GM23338 (cell line): ENCODE measurements at regions not wholly inside any gene's neighbourhood (a gene's known extent, or its start where the extent isn't known, plus 50 kb on each side); places are given as distances from the start of the nearest gene placed in this dataset.

Experiments used
- CREB1 ChIP-seq: fragments of 250-450 bp; sonication (Bioruptor Pico); IDR thresholded peaks from 2 replicates; pipeline ENCODE4 v1.5.0; 2020; ENCODE audit warnings: low read depth, mild to moderate bottlenecking, moderate library complexity
- EZH2 ChIP-seq: fragments of 200-600 bp; sonication (generic); IDR thresholded peaks from one replicate; pipeline ENCODE4 v1.8.0; 2017; ENCODE audit warnings: antibody characterized with exemption, mild to moderate bottlenecking, low read depth; ENCODE audit not compliant: unreplicated experiment
- EZH2phosphoT487 ChIP-seq: fragments of 200-600 bp; sonication (generic); IDR thresholded peaks from one replicate; pipeline ENCODE4 v1.8.1; 2018; ENCODE audit warnings: antibody characterized with exemption; ENCODE audit not compliant: unreplicated experiment
- JUNB ChIP-seq: IDR thresholded peaks from one replicate; pipeline ENCODE4 v1.6.1; 2016; ENCODE audit warnings: antibody characterized with exemption; ENCODE audit not compliant: unreplicated experiment
- POLR2AphosphoS5 ChIP-seq: IDR thresholded peaks from 2 replicates; pipeline ENCODE4 v1.6.1; 2016; ENCODE audit warnings: antibody characterized with exemption, low read depth
- STAT1 ChIP-seq: IDR thresholded peaks from one replicate; pipeline ENCODE4 v1.6.1; 2016; ENCODE audit warnings: antibody characterized with exemption; ENCODE audit not compliant: unreplicated experiment
- ZNF114 ChIP-seq: fragments of 250-450 bp; sonication (Bioruptor Pico); IDR thresholded peaks from 2 replicates; pipeline ENCODE4 v1.5.0; 2020; ENCODE audit warnings: mild to moderate bottlenecking, moderate library complexity
- ZNF331 ChIP-seq: fragments of 250-450 bp; sonication (Bioruptor Pico); IDR thresholded peaks from 2 replicates; pipeline ENCODE4 v1.5.0; 2020; ENCODE audit warnings: low read depth, mild to moderate bottlenecking, moderate library complexity
- TF ChIP-seq, protein P1 (sequence below), 2 experiments: fragments of 200-600 bp in 1 of 2; sonication (generic) in 1 of 2; conservative IDR thresholded peaks; 2 replicates each; pipeline versions ENCODE4 v1.5.1 to v1.6.1; 2016 to 2017; ENCODE audit warnings: antibody characterized with exemption in 2 of 2, low read depth in 2 of 2, mild to moderate bottlenecking in 2 of 2, moderate library complexity in 1 of 2
- TF ChIP-seq, protein P2 (sequence below): IDR thresholded peaks from one replicate; pipeline ENCODE4 v1.6.1; 2018; ENCODE audit warnings: antibody characterized with exemption; ENCODE audit not compliant: unreplicated experiment

DNA sequence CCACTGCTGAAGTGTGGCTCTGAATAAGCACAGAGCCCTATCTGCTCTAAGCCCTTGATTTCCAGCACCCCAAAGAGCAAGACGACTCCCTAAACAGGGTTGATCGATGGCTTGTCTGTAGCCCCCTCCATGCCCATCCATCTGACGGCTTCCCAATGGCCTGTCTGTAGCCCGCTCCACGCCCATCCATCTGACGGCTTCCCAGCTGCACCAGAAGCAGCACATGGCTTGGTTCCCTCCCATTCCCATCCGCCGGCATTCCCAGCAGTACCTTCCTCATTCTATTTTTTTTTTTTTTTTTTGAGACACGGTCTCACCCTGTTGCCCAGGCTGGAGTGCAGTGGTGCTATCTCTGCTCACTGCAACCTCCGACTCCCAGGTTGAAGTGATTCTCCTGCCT is 64.5 kb downstream of the RBFOX3 start:
- TF ChIP-seq, protein P1, sequence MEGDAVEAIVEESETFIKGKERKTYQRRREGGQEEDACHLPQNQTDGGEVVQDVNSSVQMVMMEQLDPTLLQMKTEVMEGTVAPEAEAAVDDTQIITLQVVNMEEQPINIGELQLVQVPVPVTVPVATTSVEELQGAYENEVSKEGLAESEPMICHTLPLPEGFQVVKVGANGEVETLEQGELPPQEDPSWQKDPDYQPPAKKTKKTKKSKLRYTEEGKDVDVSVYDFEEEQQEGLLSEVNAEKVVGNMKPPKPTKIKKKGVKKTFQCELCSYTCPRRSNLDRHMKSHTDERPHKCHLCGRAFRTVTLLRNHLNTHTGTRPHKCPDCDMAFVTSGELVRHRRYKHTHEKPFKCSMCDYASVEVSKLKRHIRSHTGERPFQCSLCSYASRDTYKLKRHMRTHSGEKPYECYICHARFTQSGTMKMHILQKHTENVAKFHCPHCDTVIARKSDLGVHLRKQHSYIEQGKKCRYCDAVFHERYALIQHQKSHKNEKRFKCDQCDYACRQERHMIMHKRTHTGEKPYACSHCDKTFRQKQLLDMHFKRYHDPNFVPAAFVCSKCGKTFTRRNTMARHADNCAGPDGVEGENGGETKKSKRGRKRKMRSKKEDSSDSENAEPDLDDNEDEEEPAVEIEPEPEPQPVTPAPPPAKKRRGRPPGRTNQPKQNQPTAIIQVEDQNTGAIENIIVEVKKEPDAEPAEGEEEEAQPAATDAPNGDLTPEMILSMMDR (conservative IDR thresholded peaks at IDR 0.05; ENCODE audit: low read depth in 2 of 2), result no peak
- TF ChIP-seq, protein P2, sequence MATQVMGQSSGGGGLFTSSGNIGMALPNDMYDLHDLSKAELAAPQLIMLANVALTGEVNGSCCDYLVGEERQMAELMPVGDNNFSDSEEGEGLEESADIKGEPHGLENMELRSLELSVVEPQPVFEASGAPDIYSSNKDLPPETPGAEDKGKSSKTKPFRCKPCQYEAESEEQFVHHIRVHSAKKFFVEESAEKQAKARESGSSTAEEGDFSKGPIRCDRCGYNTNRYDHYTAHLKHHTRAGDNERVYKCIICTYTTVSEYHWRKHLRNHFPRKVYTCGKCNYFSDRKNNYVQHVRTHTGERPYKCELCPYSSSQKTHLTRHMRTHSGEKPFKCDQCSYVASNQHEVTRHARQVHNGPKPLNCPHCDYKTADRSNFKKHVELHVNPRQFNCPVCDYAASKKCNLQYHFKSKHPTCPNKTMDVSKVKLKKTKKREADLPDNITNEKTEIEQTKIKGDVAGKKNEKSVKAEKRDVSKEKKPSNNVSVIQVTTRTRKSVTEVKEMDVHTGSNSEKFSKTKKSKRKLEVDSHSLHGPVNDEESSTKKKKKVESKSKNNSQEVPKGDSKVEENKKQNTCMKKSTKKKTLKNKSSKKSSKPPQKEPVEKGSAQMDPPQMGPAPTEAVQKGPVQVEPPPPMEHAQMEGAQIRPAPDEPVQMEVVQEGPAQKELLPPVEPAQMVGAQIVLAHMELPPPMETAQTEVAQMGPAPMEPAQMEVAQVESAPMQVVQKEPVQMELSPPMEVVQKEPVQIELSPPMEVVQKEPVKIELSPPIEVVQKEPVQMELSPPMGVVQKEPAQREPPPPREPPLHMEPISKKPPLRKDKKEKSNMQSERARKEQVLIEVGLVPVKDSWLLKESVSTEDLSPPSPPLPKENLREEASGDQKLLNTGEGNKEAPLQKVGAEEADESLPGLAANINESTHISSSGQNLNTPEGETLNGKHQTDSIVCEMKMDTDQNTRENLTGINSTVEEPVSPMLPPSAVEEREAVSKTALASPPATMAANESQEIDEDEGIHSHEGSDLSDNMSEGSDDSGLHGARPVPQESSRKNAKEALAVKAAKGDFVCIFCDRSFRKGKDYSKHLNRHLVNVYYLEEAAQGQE, result no peak
- TF ChIP-seq POLR2AphosphoS5 (no peak), JUNB (no peak), EZH2 (no peak), CREB1 (no peak), STAT1 (no peak), EZH2phosphoT487 (no peak), ZNF114 (CRISPR knock-in tag) (no peak), ZNF331 (CRISPR knock-in tag) (no peak)
